DMS 273 (cell line): ENCODE measurements at regions not wholly inside any gene's neighbourhood (a gene's known extent, or its start where the extent isn't known, plus 50 kb on each side); places are given as distances from the start of the nearest gene placed in this dataset.

ENCODE experiments used
- DNase-seq: peaks from one replicate; lab custom pipeline; 2025; ENCODE audit not compliant: unreplicated experiment; lab: John Stamatoyannopoulos, UW

DNA sequence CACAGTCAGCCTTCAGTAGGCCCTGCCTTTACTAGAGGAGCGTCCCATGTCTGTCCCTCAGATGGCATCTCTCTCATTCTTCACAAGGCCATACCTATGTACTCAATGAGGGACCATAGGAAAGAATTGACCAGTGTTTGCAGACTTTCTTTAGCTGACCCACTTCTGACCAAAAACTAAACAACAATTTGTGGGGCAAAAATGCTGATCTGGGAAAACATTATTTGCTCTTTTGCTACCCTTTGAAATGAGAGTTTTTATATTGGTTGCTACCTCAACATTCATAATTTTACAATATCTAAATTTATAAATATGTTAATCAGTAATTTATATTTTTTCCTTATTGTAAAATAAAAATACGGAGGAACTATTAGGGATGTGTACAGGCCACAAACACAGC lies 539.4 kb upstream of the GJE1 start:
- no peak for DNase-seq

DNA sequence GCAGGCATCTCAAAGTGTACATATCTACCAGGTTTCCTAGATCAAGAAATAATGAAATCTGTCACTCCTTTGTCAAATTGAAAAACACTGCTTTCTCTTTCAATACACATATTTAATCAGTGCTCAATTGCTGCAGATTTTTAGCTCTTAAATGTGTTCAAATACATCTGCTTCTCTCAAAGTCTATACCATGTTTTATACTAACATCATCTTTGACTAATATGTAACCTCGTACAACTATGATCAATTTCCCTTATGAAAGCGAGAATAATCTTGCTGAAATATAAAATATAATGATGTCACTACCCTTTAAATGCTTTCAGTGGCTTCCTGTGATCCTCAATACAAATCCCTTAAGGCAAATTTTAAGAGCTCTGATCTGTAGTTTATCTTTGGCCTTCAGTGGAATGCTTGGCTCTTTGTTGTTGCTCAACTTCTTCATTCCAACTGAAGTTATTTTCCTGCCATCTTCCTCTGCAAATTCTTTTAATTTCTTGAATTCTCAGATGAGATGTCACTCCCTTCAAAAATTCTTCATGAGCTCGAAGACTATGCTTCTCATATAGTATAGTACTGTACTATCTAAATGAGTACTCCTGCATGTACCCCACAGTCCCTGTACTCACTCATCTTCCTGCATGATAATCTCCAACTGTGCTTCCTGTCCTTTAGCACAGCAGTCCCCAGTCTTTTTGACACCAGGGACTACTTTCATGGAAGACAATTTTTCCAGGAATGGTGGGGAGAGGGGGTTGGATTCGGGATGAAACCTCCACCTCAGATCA lies 545.1 kb upstream of the GJE1 start:
- no peak for DNase-seq

DNA sequence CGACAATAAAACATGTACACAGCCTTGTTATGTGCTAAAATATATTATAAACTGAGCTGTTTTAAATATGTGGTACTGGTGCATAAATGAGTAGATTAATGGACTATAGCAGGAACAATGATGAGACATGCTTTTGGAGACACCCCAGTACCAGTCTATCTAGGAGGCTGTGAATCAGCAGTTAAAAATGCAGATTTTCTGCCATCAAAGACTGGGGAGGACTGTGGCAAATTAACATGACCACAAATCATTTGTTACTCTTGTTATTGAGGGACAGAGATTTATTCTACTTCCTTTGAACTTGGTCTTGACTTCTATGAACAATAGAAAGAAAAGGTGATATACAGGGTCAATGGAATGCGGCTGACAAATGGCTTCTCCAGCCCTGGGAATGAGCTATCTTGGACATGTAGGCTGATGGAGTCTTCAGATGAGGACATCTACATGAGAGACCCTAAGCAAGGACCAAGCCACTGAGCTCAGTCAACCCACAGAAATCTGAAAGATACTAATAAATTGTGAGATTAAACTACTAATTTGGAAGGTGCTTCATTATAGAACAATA lies 551.7 kb upstream of the GJE1 start:
- DNase-seq = no peak

DNA sequence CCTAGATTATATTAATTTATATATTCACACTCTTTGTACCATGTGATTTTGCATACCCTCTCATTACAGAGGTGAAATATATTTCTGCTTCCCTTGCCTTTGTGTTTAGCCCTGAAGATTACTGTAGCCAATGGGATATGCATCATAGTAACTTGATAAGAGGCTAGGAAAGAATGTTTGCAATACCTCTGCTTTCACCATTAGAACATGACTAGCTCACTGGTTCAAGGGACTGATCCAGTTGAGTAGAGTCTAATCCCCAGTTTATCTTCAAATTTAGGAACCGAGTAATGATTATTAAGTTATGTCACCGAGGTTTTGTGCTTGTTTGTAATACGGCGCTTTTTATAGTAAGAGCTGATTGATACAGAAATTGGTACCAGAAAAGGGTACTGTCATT lies 552.6 kb upstream of the GJE1 start:
- no peak for DNase-seq

DNA sequence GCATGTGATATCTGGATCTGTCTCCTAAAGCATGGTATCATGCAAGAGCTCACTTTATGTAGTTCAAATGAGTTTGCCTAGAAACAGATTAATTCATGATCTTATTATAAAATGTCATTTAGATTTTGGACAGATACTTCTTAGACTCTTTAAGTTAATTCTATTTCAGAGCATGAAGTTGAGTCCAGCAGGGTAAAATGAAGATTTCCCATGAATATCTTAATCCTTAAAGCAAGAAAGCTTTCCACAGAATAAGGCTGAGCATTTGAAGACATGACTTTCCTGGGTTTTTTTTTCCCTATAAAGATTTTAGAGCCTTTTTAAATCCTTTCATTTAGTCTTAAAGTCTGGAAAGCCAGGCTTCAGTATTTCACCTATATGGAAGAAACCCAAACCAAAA lies 556.0 kb upstream of the GJE1 start:
- DNase-seq = no peak

DNA sequence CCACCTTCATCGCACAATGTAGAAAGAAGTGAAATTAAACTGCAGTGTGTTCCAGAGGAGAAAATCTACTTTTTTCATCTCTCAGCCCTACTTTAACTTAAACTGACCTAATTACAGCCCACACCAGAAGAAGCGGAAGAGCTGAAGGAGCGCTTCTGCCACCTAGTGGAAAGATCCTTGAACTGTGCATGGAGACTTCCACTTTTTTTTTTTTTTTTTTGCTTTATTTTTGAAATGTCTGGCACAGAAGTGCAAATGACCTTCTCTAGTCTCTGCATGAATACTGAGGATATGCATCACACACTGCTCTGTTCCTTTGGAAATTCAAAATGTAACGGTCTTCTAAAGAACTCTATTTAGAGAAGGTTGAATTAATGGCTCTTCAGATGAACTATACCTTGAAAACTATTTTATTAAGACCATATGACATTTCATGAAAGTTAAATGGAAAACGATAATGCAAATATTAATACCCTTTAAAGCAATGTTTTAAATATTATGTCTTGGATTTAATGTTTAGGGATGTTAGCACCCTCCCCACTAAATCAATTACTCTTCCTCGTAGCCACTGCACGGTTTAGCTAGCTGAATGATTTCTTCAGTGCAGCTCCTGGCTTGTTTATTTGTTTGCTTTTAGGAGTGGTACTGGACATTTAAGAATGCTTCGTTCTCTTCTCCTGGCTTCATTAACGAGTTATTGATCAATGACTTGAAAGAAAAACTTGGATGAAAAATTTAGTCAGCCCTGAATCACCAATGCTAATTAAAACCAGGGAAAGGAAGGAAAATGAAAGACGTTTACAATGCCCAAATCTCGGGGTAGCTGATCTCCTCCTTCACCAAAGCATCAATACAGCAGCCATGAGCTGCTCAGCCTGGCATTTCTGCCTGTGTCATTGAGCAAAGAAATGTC lies 569.6 kb upstream of the GJE1 start:
- peak; percentile 85 for DNase-seq

DNA sequence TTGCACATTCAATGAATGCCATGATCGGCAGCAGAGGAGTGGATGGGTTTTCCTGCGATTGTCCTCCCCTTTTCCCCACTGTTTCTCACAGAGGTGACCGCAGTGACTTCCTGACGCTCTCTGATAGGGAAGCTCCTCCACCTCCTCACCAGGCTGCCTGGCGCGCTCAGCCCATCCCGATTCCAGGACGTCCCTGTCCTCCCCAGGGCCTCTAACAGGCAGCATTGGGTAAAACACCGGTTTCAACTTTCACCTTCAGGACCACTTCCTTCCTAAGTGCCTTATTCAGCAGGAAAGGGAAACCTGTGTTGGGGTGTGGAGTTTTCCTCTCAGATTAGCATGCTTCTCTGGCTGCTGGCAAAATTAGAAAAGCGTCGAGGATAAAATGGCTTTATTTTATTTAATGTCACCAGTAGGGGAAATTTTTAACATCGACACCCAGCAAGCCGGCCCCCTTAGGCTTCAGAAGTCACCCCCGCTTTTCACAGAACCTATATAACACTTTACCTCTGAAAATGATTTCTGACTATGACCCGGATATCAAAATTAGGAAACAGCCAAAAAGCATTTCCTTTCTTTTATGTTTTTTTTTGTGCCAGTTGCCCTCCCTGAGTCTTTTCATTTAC lies 570.4 kb upstream of the GJE1 start:
- DNase-seq = no peak

DNA sequence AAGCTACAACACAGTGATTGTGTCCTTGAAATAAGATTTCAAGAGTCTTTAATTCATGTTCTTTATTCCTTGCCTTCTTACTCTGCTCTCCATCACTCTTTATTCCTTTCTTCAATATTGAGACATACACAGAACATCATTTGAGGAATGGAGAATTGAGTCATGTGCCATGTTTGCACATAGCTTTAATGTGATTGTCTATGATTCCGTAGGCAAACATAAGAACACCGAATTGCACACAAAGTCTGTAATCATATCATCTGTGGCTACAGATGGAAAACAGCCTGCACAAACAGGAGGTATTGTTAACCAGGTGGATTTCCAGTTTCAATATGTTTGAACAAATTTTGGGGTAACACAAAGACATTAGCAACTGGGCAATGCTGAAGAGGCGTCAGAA lies 571.6 kb upstream of the GJE1 start:
- no peak for DNase-seq

DNA sequence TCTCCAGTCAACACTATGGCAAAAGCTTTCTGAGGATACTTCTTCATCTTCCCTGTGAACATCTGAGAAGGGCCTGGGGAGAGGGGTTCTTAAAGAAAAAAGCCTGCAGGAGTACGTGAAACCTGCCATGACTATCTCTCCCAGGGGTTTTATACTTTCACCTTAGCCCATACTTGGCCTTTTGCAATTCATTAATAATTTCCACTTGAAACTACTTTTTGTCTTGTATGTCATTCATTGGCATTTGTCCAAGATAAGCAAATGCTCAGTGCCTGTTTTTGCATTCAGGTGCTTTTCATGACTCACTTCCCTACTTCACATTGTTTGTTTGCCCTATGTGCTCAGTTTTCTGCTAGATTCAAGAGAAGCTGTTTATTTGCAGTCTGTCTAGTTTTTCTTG lies 580.3 kb upstream of the GJE1 start:
- DNase-seq = peak; percentile 48

DNA sequence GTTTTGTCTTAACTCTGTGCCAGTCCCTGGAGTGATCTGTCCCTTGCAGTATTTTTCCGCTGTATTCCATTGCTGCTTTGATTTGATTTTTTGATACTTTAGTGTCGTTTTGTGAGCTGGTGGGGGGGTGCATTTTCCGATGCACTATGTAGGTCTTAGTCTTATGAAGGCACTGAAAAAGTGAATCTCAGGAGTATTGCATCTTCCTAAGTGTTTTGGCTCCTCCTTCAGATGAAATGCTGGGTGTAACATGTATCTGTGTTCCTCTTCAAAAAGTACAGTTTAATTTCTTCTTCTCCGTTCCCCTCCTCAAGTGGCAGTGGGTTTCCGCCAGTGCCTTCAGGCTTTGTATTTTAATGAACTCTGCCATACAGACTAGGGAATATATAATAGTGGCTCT lies 580.7 kb upstream of the GJE1 start:
- no peak for DNase-seq

DNA sequence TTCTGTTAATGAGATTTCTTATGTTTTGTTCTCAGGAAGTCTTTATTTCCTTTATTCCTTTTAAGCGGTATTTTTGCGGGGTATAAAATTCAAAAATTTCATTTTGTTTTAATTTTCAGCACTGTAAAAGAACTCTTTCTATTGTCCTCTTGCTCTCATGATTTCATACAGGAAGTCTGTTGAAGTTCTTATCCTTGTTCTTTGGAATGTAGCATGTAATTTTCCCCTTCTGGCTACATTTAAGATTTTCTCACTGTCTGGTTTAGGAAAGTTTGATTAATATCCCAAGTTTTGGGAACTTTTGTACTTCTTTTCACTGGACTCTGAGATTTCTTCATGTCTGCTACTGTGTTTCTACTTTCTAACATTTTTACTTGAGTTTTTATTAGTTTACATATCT lies 581.4 kb upstream of the GJE1 start:
- DNase-seq = no peak

DNA sequence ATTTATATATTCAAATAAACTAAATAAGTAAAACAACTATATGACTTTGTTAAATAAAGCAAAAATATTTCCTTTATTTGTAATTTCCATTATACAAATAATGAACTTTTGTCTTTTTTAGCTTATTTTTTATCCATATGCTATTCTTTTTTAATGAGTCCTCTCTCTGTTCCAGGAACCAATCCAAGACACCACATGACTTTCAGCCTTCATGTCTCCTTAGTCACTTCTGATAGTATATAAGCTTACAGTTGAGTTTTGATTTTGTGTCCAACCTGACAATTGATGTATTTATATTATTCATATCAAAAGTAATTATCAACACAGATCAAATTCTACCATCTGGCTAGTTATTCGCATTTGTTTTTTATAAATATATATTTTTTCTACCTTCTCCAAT lies 582.3 kb upstream of the GJE1 start:
- no peak for DNase-seq

DNA sequence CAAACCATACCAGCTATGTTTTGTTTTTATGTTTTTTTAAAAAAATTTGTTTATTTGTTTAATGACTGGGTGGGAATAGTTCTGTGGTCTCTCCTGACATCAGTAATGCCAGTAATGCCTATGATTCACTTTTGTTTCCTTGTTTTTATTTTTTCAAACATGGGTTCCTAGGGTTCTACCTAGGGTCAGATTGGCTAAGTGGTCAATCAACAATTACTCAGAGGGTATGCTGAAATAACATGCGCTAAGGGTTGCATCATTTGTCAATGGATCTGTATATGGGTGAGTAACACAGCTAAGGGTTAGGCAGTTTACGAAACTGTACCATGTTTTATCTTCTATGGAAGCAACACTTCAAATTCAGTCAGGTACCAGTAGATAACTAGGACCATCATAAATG lies 583.8 kb upstream of the GJE1 start:
- DNase-seq = no peak

DNA sequence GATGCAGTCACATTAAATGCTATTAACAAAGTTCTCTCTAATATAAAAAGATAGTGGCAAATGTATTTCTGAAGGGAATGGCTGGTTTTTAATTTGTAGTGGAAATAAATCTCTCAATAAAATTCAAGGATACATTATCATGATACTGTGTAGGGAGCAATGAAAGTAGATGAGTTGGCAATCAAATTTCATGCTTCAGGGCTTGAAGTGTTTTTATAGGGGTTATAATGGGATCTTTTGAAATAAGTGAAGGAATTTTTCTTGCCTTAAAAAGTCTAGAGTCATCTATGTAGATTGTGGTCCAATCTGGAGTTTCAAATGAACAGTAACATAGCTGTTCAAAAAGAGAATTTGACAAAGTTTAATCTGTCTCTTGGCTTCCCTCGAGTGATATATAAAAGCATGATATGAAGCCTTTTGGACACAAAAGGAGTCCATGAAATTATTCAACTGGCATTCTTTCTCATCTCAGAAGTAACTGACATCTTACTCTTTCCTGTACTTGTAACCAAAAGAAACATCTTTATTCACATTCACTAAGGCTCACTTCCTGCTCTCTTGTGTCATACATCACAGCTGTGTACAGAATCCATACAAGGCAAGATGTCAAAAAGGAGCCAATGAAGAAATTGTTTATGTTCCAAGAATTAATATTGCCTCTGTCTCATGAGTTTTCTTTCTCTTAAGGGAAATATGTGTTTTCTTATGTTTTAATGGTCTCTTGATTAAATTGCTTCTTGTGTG lies 591.0 kb upstream of the GJE1 start:
- no peak for DNase-seq

DNA sequence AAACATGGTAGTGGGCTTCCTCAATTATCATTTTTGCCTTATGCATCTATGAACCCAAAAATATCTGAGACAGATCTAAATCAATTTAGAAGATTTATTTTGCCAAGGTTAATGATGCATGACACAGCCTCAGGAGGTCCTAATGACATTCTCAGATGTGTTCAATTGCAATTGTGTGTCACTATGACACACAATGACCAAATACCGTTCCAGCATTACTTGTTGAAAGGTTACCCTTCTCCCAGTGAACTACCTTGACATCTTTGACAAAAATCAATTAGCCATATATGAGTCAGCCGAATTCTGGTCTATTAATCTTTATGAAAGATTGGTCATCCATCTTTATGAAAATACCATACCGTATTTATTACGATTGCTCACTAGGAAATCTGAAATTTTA lies 592.5 kb upstream of the GJE1 start:
- DNase-seq = no peak

DNA sequence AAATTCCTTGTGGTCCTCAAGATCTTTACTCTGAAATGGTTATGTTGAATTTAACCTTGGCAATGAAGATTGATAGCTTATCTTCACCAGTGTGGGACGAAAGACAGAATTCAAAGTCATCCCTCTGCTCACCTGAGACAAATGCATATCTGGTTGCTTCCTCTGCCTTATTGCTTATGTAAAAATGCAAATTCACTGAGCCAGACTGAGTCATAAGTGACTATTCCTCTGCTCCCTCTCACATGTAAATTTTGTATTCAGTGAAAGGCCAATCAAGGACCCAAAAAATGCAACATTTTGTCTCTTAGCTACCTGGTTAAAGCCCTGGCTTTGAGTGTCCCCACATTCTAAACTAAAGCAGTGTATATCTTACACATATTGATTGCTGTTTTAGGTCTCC lies 593.1 kb upstream of the GJE1 start:
- no peak for DNase-seq

DNA sequence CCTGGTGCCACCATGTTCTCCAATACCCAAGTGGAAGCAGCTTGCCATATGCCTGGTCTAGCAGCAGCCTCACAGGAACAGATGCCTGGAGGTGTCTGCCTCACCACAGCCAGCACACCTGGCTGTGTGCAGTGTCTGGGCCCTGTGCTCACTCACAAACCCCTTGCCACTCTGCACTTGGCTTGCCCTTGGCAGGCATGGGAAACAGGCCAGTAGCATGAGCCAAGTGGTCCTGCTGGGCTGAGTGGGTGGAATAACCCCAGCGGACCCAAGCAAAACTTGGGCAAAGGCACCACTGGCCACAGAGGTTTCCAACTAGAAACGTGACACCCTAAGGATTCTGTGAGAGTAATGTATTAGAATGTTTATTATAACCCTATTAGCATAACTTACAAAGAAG lies 600.5 kb upstream of the GJE1 start:
- peak; percentile 30 for DNase-seq

DNA sequence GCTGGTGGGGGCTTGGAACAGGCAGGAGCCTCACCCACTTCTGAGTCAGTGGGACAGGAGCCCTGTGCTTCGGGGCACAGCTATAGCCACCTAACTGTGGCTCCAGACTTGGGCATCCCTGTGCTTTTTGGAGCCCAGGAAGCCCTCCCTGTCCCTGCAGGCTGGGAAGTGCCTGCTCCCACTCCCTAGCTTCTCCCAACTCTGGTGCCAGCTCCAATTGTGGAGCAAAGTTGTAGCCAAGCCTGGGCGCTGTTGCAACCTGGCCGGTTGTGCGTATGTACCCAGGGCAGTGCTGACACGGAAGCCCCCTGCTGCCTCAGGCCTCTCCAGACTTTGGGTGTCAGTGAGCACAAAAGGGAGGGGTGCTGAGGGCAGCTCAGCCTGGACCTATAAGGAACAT lies 601.7 kb upstream of the GJE1 start:
- no peak for DNase-seq

DNA sequence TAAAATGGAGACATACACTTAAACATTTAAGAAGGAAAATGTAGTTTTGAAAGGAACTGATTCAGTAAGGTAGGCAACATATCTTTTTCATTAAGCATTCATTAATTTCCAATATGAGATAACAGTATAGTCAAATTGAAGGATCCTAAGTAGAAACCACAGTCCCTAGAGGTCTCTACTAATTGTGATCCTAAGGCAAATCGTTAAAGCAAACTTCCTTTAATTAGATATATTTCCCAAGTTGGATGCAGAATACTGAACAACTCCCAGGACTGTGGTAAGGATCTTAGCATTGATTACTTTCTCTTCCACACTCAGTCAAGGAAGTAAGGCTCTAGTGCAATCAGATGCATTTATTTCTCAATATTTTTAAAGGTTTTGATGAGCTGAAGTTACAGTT lies 604.1 kb upstream of the GJE1 start:
- DNase-seq = no peak

DNA sequence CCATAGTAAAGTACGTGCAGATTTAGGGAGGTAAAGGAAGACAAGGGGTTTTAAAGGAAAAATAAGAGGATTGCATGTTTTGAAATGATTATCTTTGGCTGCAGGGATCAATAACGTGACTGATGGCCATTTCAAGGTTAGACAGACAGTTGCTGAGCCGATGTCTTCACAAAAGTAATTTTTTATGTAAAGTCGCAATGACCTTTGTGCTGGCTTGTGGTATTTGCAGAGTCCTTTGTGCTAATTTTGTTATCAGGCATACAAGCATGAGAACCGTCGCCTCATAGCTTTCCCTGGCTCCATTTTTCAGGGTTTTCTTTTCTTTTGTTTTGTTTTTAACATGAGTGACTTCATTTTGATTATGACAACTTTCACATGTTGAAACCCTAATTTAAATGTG lies 605.7 kb upstream of the GJE1 start:
- DNase-seq = no peak

DNA sequence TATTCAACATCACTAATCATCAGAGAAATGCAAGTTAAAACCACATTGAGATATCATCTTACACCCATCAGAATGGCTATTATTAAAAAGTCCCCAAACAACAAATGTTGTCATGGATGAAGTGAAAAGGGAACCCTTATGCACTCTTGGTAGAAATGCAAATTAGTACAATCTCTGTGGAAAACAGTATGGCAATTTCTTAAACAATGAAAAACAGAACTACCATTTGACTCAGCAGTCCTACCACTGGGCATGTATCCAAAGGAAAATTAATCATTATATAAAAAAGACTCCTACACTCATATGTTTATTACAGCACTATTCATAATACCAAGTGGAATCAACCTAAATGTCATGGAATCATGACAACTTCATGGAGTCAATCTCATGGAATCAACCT lies 611.3 kb upstream of the GJE1 start:
- no peak for DNase-seq
